OCI-LY3 (cell line): ENCODE measurements at regions not wholly inside any gene's neighbourhood (a gene's known extent, or its start where the extent isn't known, plus 50 kb on each side); places are given as distances from the start of the nearest gene placed in this dataset.
"Not testable (repeated sequence)": the region's sequence is repeated elsewhere in the genome, so short reads cannot be mapped to it uniquely, and the experiment has no call there.

Source experiments
- H2AFZ ChIP-seq: fragments of 200-600, 300-600 bp; shearing (Covaris generic); 2 replicates; pipeline ENCODE4 v1.6.0; 2014; ENCODE audit warnings: antibody characterized with exemption, low read depth, low read length
- H3K27ac ChIP-seq: fragments of 200-600, 300-600 bp; sonication (generic); 2 replicates; pipeline ENCODE4 v1.5.1; 2014; ENCODE audit warnings: mild to moderate bottlenecking, low read length, moderate library complexity, mixed read lengths
- H3K27me3 ChIP-seq: fragments of 200-600, 300-600 bp; sonication (generic); 2 replicates; pipeline ENCODE4 v1.6.1; 2014; ENCODE audit warnings: low read depth, low read length, mixed read lengths
- H3K36me3 ChIP-seq: fragments of 200-600, 300-600 bp; sonication (generic); replicated peaks from 2 replicates; pipeline ENCODE3; 2014; ENCODE audit warnings: low read depth, low read length, mixed read lengths
- H3K4me1 ChIP-seq: fragments of 300-600, 200-600 bp; sonication (generic); 2 replicates; pipeline ENCODE4 v1.6.1; 2014; ENCODE audit warnings: low read length, mixed read lengths
- H3K4me2 ChIP-seq: fragments of 200-600, 300-600 bp; sonication (generic); 2 replicates; pipeline ENCODE4 v1.6.1; 2014; ENCODE audit warnings: low read length, mixed read lengths
- H3K4me3 ChIP-seq: fragments of 300-600, 200-600 bp; sonication (generic); 2 replicates; pipeline ENCODE4 v1.5.1; 2014; ENCODE audit warnings: antibody characterized with exemption, mild to moderate bottlenecking, low read length, moderate library complexity
- H3K79me2 ChIP-seq: fragments of 300-600, 200-600 bp; shearing (Covaris generic); 2 replicates; pipeline ENCODE4 v1.6.1; 2014; ENCODE audit warnings: mild to moderate bottlenecking, low read length, mixed read lengths
- H3K9ac ChIP-seq: fragments of 300-600, 200-600 bp; shearing (Covaris generic); 2 replicates; pipeline ENCODE4 v1.6.0; 2014; ENCODE audit warnings: mild to moderate bottlenecking, low read length, moderate library complexity
- H3K9me3 ChIP-seq: fragments of 200-600, 300-600 bp; shearing (Covaris generic); 2 replicates; pipeline ENCODE4 v1.6.1; 2014; ENCODE audit warnings: low read length, mixed read lengths; ENCODE audit not compliant: insufficient read depth
- H4K20me1 ChIP-seq: fragments of 200-600, 300-600 bp; sonication (generic); 2 replicates; pipeline ENCODE4 v1.6.1; 2016; ENCODE audit warnings: low read length, mixed read lengths; ENCODE audit not compliant: insufficient read depth
- CTCF ChIP-seq: fragments of 200-600, 300-600 bp; sonication (generic); IDR thresholded peaks from 2 replicates; pipeline ENCODE4 v1.5.1; 2014; ENCODE audit warnings: antibody characterized with exemption, low read length, low read depth
- EZH2phosphoT487 ChIP-seq: fragments of 200-600 bp; shearing (Covaris generic); IDR thresholded peaks from 2 replicates; pipeline ENCODE4 v1.6.1; 2018; ENCODE audit warnings: antibody characterized with exemption, mixed run types, low read depth

GRCh38 chr5:18003784-18004183, 369.5 kb downstream of the TAF11L14 start:
- H4K20me1 ChIP-seq, result no peaks in the 10 kb centered on the region
- H3K36me3 ChIP-seq, result no peaks in the 10 kb centered on the region
- H3K79me2 ChIP-seq, result no peaks in the 10 kb centered on the region
- no peaks in the 10 kb centered on the region for H3K9me3 ChIP-seq
- no peak overlapping the region for H3K27ac ChIP-seq
- H3K4me1 ChIP-seq, result no peaks in the 10 kb centered on the region
- no peak for TF ChIP-seq CTCF
- no peak overlapping the region for H3K4me2 ChIP-seq
- H2AFZ ChIP-seq, result no peak overlapping the region
- no peaks in the 10 kb centered on the region for H3K27me3 ChIP-seq
- H3K9ac ChIP-seq, result no peak overlapping the region
- no peak overlapping the region for H3K4me3 ChIP-seq

GRCh38 chr5:18006235-18006634, 372.0 kb downstream of the TAF11L14 start:
- not testable (repeated sequence) for H3K36me3 ChIP-seq, H3K9me3 ChIP-seq

GRCh38 chr5:18008940-18009339, 374.7 kb downstream of the TAF11L14 start:
- Histone ChIP-seq H3K4me1 (no peaks in the 10 kb centered on the region), H3K4me3 (no peak overlapping the region), H2AFZ (no peak overlapping the region), H3K27ac (no peak overlapping the region), H3K36me3 (no peaks in the 10 kb centered on the region), H3K79me2 (no peaks in the 10 kb centered on the region), H4K20me1 (no peaks in the 10 kb centered on the region), H3K4me2 (no peak overlapping the region), H3K9me3 (no peaks in the 10 kb centered on the region), H3K9ac (no peak overlapping the region), H3K27me3 (no peaks in the 10 kb centered on the region)
- no peak for TF ChIP-seq CTCF
- TF ChIP-seq EZH2phosphoT487, result no peak

More at GRCh38 chr5:18006235-18006634, 372.0 kb downstream of the TAF11L14 start:
- H3K9ac ChIP-seq, H3K4me3 ChIP-seq, H3K79me2 ChIP-seq, H2AFZ ChIP-seq, H3K27me3 ChIP-seq, H3K27ac ChIP-seq, H3K4me2 ChIP-seq, H3K4me1 ChIP-seq, H4K20me1 ChIP-seq: not testable (repeated sequence)

- H3K4me1 ChIP-seq, result no peaks in the 10 kb centered on the region
- no peak overlapping the region for H3K9ac ChIP-seq
- no peaks in the 10 kb centered on the region for H3K79me2 ChIP-seq
- no peaks in the 10 kb centered on the region for H3K36me3 ChIP-seq
- no peaks in the 10 kb centered on the region for H3K9me3 ChIP-seq
- no peaks in the 10 kb centered on the region for H4K20me1 ChIP-seq
- H2AFZ ChIP-seq, result no peak overlapping the region
- H3K4me2 ChIP-seq, result no peak overlapping the region
- no peak for TF ChIP-seq CTCF
- no peak for TF ChIP-seq EZH2phosphoT487
- H3K27ac ChIP-seq, result no peak overlapping the region
- no peak overlapping the region for H3K4me3 ChIP-seq
- H3K27me3 ChIP-seq, result no peaks in the 10 kb centered on the region
These were observed 375.8 kb downstream of the TAF11L14 start for GRCh38 chr5:18010053-18010452.

GRCh38 chr5:18018472-18018871, 384.2 kb downstream of the TAF11L14 start:
- H3K4me3 ChIP-seq, result no peak overlapping the region
- no peaks in the 10 kb centered on the region for H3K36me3 ChIP-seq
- no peaks in the 10 kb centered on the region for H3K4me1 ChIP-seq
- no peak overlapping the region for H3K4me2 ChIP-seq
- no peaks in the 10 kb centered on the region for H3K27me3 ChIP-seq
- no peaks in the 10 kb centered on the region for H3K9me3 ChIP-seq
- no peak overlapping the region for H3K9ac ChIP-seq
- H4K20me1 ChIP-seq, result no peaks in the 10 kb centered on the region
- no peak overlapping the region for H3K27ac ChIP-seq
- TF ChIP-seq EZH2phosphoT487, result no peak
- no peak for TF ChIP-seq CTCF
- no peak overlapping the region for H2AFZ ChIP-seq
- no peaks in the 10 kb centered on the region for H3K79me2 ChIP-seq
